H1 (cell line): ENCODE measurements at regions not wholly inside any gene's neighbourhood (a gene's known extent, or its start where the extent isn't known, plus 50 kb on each side); places are given as distances from the start of the nearest gene placed in this dataset.

ENCODE experiments used
- CEBPB ChIP-seq: IDR thresholded peaks from 2 replicates; pipeline ENCODE4 v1.6.1; 2012; ENCODE audit warnings: low read depth, low read length
- JUN ChIP-seq: IDR thresholded peaks from 2 replicates; pipeline ENCODE4 v1.6.1; 2011; ENCODE audit warnings: low read depth, mild to moderate bottlenecking, improper control_type of control experiment, low read length
- TAF7 ChIP-seq: optimal IDR thresholded peaks from 2 replicates; pipeline ENCODE3; 2011; ENCODE audit warnings: low read depth, mild to moderate bottlenecking, inconsistent platforms, low read length, moderate library complexity, borderline replicate concordance
- TF ChIP-seq, protein P1 (sequence below): IDR thresholded peaks from 2 replicates; pipeline ENCODE4 v1.6.1; 2012; ENCODE audit warnings: low read length, inconsistent platforms

DNA sequence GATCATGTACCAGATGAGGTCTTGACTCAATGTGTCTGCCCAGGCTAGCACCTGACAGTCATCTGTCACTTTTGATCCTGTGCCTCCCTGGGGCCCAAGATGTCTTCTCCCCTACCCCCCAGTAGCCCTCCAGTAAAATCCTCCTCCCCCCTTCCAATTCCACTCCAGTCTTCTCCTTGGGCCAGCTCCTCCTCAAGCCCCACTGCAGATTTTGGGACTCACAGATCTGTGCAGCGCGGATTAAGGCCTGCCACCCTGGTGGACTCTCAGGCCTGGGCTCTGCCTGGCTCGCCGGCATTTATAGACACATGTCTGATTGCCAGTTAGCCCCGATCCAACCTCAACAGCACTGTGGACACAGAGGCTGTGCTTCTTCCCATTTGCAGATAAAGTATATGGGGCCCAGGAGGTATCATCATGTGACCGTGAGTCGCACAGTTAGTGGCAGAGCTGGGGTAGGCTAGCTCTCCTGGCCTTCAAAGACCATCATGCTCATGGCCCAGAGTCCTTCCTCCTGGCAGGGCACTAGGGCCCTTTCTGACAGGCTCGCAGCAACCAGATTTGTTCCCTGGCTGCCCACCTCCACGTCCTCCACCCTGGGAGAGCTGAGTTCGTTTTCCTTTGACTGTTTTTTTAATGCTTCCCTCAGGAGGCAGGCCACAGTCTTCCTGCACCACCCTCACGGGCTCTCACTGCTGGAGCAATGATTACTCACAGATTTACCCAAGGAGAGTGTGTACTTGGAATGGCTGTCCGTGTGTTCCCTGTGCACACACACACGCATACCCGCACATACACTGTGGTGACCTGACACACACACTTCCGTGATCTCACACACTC, 98.3 kb upstream of the DIO3 start (continued):
- TF ChIP-seq, protein P1, sequence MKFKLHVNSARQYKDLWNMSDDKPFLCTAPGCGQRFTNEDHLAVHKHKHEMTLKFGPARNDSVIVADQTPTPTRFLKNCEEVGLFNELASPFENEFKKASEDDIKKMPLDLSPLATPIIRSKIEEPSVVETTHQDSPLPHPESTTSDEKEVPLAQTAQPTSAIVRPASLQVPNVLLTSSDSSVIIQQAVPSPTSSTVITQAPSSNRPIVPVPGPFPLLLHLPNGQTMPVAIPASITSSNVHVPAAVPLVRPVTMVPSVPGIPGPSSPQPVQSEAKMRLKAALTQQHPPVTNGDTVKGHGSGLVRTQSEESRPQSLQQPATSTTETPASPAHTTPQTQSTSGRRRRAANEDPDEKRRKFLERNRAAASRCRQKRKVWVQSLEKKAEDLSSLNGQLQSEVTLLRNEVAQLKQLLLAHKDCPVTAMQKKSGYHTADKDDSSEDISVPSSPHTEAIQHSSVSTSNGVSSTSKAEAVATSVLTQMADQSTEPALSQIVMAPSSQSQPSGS, result no peak
- TF ChIP-seq JUN, result no peak
- TF ChIP-seq CEBPB, result no peak
- no peak for TF ChIP-seq TAF7
